ENCODE measurements at regions not wholly inside any gene's neighbourhood (a gene's known extent, or its start where the extent isn't known, plus 50 kb on each side); places are given as distances from the start of the nearest gene placed in this dataset.

DNA sequence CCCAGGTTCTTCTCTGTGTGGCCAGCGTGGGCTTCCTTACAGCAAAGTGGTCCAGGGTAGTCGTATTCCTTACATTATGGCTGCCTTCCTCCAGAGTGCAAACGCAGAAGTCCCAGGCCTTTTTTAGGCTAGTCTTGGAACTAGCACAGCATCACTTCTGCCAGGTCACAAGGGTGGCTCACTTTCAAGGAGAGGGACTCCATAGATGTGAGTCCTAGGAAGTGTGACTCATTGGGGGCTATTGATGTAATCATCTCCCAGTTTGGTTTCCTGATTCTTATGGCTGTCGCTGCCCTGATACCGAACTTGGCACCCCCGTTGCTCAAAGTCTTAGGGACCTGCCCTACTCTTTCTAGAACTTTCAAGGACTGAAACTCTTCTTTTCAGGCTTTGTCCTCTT lies 140.0 kb downstream of the DCK start:
- H3K27me3 Mint-ChIP-seq (ENCODE audit: unreplicated experiment) = peaks cover 5% of the 10 kb centered on the region
- no peaks in the 10 kb centered on the region for H3K4me1 Mint-ChIP-seq (ENCODE audit: unreplicated experiment)
- no peak for TF ChIP-seq CTCF (IDR thresholded peaks at IDR 0.05; ENCODE audit: unreplicated experiment)
- H3K27ac Mint-ChIP-seq (ENCODE audit: unreplicated experiment) = no peak overlapping the region
- no peak for DNase-seq (ENCODE audit: low spot score)
- H3K36me3 Mint-ChIP-seq (ENCODE audit: low read depth, unreplicated experiment) = no peaks in the 10 kb centered on the region
- H3K9me3 Mint-ChIP-seq (ENCODE audit: unreplicated experiment) = no peaks in the 10 kb centered on the region
- H3K4me3 Mint-ChIP-seq (ENCODE audit: unreplicated experiment) = no peak overlapping the region

DNA sequence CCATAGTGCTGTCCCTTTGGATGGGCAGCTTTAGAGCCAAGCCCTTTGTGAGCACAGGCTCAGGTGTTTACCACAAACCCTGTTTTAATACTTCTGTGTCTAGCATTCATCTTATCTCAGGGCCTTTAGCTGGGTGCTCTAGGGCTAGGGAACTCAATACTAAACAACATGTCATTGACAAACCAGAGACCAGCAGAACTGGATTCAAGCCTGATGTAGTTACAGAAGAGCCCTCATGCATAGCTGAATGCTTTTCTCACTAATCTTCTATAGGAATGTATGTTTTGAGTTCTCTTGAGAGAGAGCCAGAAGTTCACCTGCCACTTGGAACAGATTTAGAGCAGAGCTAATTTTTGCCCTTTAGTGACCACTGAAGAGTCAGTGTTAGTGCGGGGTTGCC lies 142.6 kb downstream of the DCK start:
- Mint-ChIP-seq H3K27me3 (ENCODE audit: unreplicated experiment) (peaks cover 5% of the 10 kb centered on the region), H3K4me1 (ENCODE audit: unreplicated experiment) (no peaks in the 10 kb centered on the region), H3K9me3 (ENCODE audit: unreplicated experiment) (no peaks in the 10 kb centered on the region), H3K27ac (ENCODE audit: unreplicated experiment) (no peak overlapping the region), H3K4me3 (ENCODE audit: unreplicated experiment) (no peak overlapping the region), H3K36me3 (ENCODE audit: low read depth, unreplicated experiment) (no peaks in the 10 kb centered on the region)
- no peak for TF ChIP-seq CTCF (IDR thresholded peaks at IDR 0.05; ENCODE audit: unreplicated experiment)
- DNase-seq (ENCODE audit: low spot score) = no peak

GRCh38 chr4:71138007-71138615 lies 144.7 kb downstream of the DCK start:
- H3K4me3 Mint-ChIP-seq (ENCODE audit: unreplicated experiment) = no peak overlapping the region
- no peak for TF ChIP-seq CTCF (IDR thresholded peaks at IDR 0.05; ENCODE audit: unreplicated experiment)

DNA sequence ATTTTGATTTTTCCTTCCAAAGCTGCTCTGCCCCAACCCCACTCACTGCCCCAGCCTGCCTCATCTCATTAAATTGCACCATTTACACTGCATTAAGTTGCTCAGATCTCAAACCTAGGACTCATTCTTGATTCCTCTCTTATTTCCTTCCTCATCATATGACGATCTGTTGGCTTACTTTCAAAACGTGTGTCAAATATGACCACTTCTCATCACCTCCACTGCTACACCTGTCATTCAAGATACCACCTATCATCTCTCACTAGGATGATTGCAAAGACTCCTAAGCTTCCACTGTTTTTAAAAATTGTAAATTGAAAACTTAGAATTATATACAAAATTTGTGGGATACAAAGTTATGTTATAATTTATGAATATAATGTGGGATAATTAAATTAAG lies 147.1 kb downstream of the DCK start:
- Mint-ChIP-seq H3K4me1 (ENCODE audit: unreplicated experiment) (no peaks in the 10 kb centered on the region), H3K27ac (ENCODE audit: unreplicated experiment) (no peak overlapping the region), H3K36me3 (ENCODE audit: low read depth, unreplicated experiment) (no peaks in the 10 kb centered on the region), H3K27me3 (ENCODE audit: unreplicated experiment) (peaks cover 1% of the 10 kb centered on the region), H3K9me3 (ENCODE audit: unreplicated experiment) (no peaks in the 10 kb centered on the region), H3K4me3 (ENCODE audit: unreplicated experiment) (no peak overlapping the region)
- TF ChIP-seq CTCF (IDR thresholded peaks at IDR 0.05; ENCODE audit: unreplicated experiment) = no peak
- no peak for DNase-seq (ENCODE audit: low spot score)

More at GRCh38 chr4:71138007-71138615, 144.7 kb downstream of the DCK start:
- Mint-ChIP-seq H3K27me3 (ENCODE audit: unreplicated experiment) (peaks cover 5% of the 10 kb centered on the region), H3K9me3 (ENCODE audit: unreplicated experiment) (no peaks in the 10 kb centered on the region), H3K36me3 (ENCODE audit: low read depth, unreplicated experiment) (no peaks in the 10 kb centered on the region), H3K27ac (ENCODE audit: unreplicated experiment) (no peak overlapping the region), H3K4me1 (ENCODE audit: unreplicated experiment) (no peaks in the 10 kb centered on the region)
- no peak for DNase-seq (ENCODE audit: low spot score)

GRCh38 chr4:71141125-71141524 lies 147.7 kb downstream of the DCK start:
- no peak for TF ChIP-seq CTCF (IDR thresholded peaks at IDR 0.05; ENCODE audit: unreplicated experiment)
- Mint-ChIP-seq H3K36me3 (ENCODE audit: low read depth, unreplicated experiment) (no peaks in the 10 kb centered on the region), H3K27ac (ENCODE audit: unreplicated experiment) (no peak overlapping the region), H3K4me1 (ENCODE audit: unreplicated experiment) (no peaks in the 10 kb centered on the region), H3K27me3 (ENCODE audit: unreplicated experiment) (no peaks in the 10 kb centered on the region), H3K4me3 (ENCODE audit: unreplicated experiment) (no peak overlapping the region), H3K9me3 (ENCODE audit: unreplicated experiment) (no peaks in the 10 kb centered on the region)
- no peak for DNase-seq (ENCODE audit: low spot score)

Measured in endothelial cell (in vitro differentiated cells).